ENCODE measurements at regions not wholly inside any gene's neighbourhood (a gene's known extent, or its start where the extent isn't known, plus 50 kb on each side); places are given as distances from the start of the nearest gene placed in this dataset.

- H3K27me3 ChIP-seq, result no peaks in the 10 kb centered on the region
These were observed 1173.7 kb upstream of the SEMA6A start for GRCh38 chr5:117748336-117748735.

GRCh38 chr5:117743337-117743736 is 1168.7 kb upstream of the SEMA6A start:
- H3K27ac ChIP-seq, result no peak overlapping the region
- H3K4me1 ChIP-seq, result no peaks in the 10 kb centered on the region
- DNase-seq, result peak in 1 of 2 donors; percentile 4
- H3K9me3 ChIP-seq, result no peaks in the 10 kb centered on the region
- intact Hi-C loops (cut with DNase I; ENCODE audit: low total_unique reads), result no loop called here
- no peaks in the 10 kb centered on the region for H3K27me3 ChIP-seq
- no peak for TF ChIP-seq CTCF (IDR thresholded peaks at IDR 0.05)
- TF ChIP-seq EP300 (IDR thresholded peaks at IDR 0.05), result no peak
- no peak for TF ChIP-seq POLR2AphosphoS5 (IDR thresholded peaks at IDR 0.05)
- no peak for TF ChIP-seq POLR2A (IDR thresholded peaks at IDR 0.05)
- no peaks in the 10 kb centered on the region for H3K36me3 ChIP-seq
- 24 to 52% (median 47%) methylated on average over 5 of the region's 5 CpGs for WGBS, 5 donors
- H3K4me3 ChIP-seq, result no peak overlapping the region

More at GRCh38 chr5:117748336-117748735, 1173.7 kb upstream of the SEMA6A start:
- no peak for DNase-seq
- 79 to 87% (median 84%) methylated on average over 5 of the region's 5 CpGs for WGBS, 5 donors
- TF ChIP-seq POLR2A (IDR thresholded peaks at IDR 0.05) (no peak), CTCF (IDR thresholded peaks at IDR 0.05) (no peak), EP300 (IDR thresholded peaks at IDR 0.05) (no peak), POLR2AphosphoS5 (IDR thresholded peaks at IDR 0.05) (no peak)
- H3K4me1 ChIP-seq, result no peaks in the 10 kb centered on the region
- H3K27ac ChIP-seq, result no peak overlapping the region
- H3K36me3 ChIP-seq, result no peaks in the 10 kb centered on the region
- no peak overlapping the region for H3K4me3 ChIP-seq
- intact Hi-C loops (cut with DNase I; ENCODE audit: low total_unique reads), result no loop called here
- no peaks in the 10 kb centered on the region for H3K9me3 ChIP-seq

GRCh38 chr5:117741655-117742206 is 1167.1 kb upstream of the SEMA6A start:
- Histone ChIP-seq H3K27me3 (no peaks in the 10 kb centered on the region), H3K4me3 (no peak overlapping the region), H3K9me3 (no peaks in the 10 kb centered on the region), H3K36me3 (no peaks in the 10 kb centered on the region), H3K4me1 (no peaks in the 10 kb centered on the region), H3K27ac (no peak overlapping the region)
- DNase-seq, result no peak
- intact Hi-C loops (cut with DNase I; ENCODE audit: low total_unique reads), result no loop called here
- WGBS, 5 donors, result 40 to 79% (median 58%) methylated on average over 1 of the region's 1 CpG
- no peak for TF ChIP-seq CTCF (IDR thresholded peaks at IDR 0.05)
- TF ChIP-seq EP300 (IDR thresholded peaks at IDR 0.05), result no peak
- no peak for TF ChIP-seq POLR2A (IDR thresholded peaks at IDR 0.05)
- no peak for TF ChIP-seq POLR2AphosphoS5 (IDR thresholded peaks at IDR 0.05)

- TF ChIP-seq POLR2A (IDR thresholded peaks at IDR 0.05) (no peak), POLR2AphosphoS5 (IDR thresholded peaks at IDR 0.05) (no peak), EP300 (IDR thresholded peaks at IDR 0.05) (no peak), CTCF (IDR thresholded peaks at IDR 0.05) (no peak)
- Histone ChIP-seq H3K36me3 (no peaks in the 10 kb centered on the region), H3K27me3 (no peaks in the 10 kb centered on the region), H3K4me1 (no peaks in the 10 kb centered on the region), H3K4me3 (no peak overlapping the region), H3K9me3 (no peaks in the 10 kb centered on the region), H3K27ac (no peak overlapping the region)
- DNase-seq, result no peak
- intact Hi-C loops (cut with DNase I; ENCODE audit: low total_unique reads), result no loop called here
These were observed 1165.6 kb upstream of the SEMA6A start for GRCh38 chr5:117740268-117740667.
